SK-N-SH (cell line): ENCODE measurements at regions not wholly inside any gene's neighbourhood (a gene's known extent, or its start where the extent isn't known, plus 50 kb on each side); places are given as distances from the start of the nearest gene placed in this dataset.
"Not testable (repeated sequence)": the region's sequence is repeated elsewhere in the genome, so short reads cannot be mapped to it uniquely, and the experiment has no call there.

Experiments used
- CTCF ChIA-PET: fragments of 300-600, 350-600 bp; formaldehyde crosslinking; extraction: SDS; loops from one replicate; lab custom pipeline; 2021; lab: Yijun Ruan, JAX
- POLR2A ChIA-PET: fragments of 350-600 bp; sonication (Branson Sonifier 250); formaldehyde crosslinking; extraction: SDS; loops from one replicate; lab custom pipeline; 2020; ENCODE audit warnings: antibody characterized with exemption, inconsistent platforms; lab: Yijun Ruan, JAX
- DNase-seq: peaks from one replicate; pipeline ENCODE4 v3.0.0; 2012
- H2AFZ ChIP-seq: fragments of 200-600 bp; sonication (generic); 2 replicates; pipeline ENCODE4 v1.8.1; 2016; ENCODE audit warnings: antibody characterized with exemption, mild to moderate bottlenecking, low read depth
- H3F3A ChIP-seq: fragments of 200-600 bp; sonication (generic); replicated peaks from 2 replicates; pipeline ENCODE3; 2016; ENCODE audit warnings: antibody characterized with exemption, mild to moderate bottlenecking; ENCODE audit not compliant: insufficient read depth
- H3K27ac ChIP-seq, 2 experiments: fragments of 200-500 bp in 1 of 2; fragments of 200-600 bp in 1 of 2; sonication (Bioruptor generic) in 1 of 2; sonication (generic), shearing (Covaris generic) in 1 of 2; 2 replicates each; pipeline versions ENCODE4 v1.5.1 to v1.6.1; 2014 to 2016; ENCODE audit warnings: low read depth in 2 of 2, inconsistent platforms in 1 of 2, low read length in 1 of 2, mild to moderate bottlenecking in 1 of 2, mixed read lengths in 1 of 2
- H3K27me3 ChIP-seq: fragments of 200-600 bp; sonication (generic), shearing (Covaris generic); 2 replicates; pipeline ENCODE4 v1.6.1; 2016; ENCODE audit warnings: mixed run types; ENCODE audit not compliant: insufficient read depth
- H3K36me3 ChIP-seq, 2 experiments: fragments of 200-500 bp in 1 of 2; fragments of 200-600 bp in 1 of 2; sonication (Bioruptor generic) in 1 of 2; sonication (generic) in 1 of 2; replicated peaks in 1 of 2; 2 replicates each; pipeline versions ENCODE3 to v1.5.1; 2014 to 2016; ENCODE audit warnings: low read length in 1 of 2, mild to moderate bottlenecking in 1 of 2; ENCODE audit not compliant: insufficient read depth in 2 of 2, control insufficient read depth in 1 of 2
- H3K4me1 ChIP-seq, 2 experiments: fragments of 200-500 bp in 1 of 2; fragments of 200-600 bp in 1 of 2; sonication (Bioruptor generic) in 1 of 2; sonication (generic), shearing (Covaris generic) in 1 of 2; 2 replicates each; pipeline versions ENCODE4 v1.5.1 to v1.6.1; 2014 to 2016; ENCODE audit warnings: low read depth in 1 of 2, low read length in 1 of 2, mixed run types in 1 of 2; ENCODE audit not compliant: insufficient read depth in 2 of 2, control insufficient read depth in 1 of 2
- H3K4me2 ChIP-seq: fragments of 200-600 bp; sonication (generic), shearing (Covaris generic); 2 replicates; pipeline ENCODE4 v1.6.1; 2017; ENCODE audit warnings: mixed run types
- H3K4me3 ChIP-seq, 2 experiments: fragments of 200-500 bp in 1 of 2; fragments of 200-600 bp in 1 of 2; sonication (Bioruptor generic) in 1 of 2; sonication (generic), shearing (Covaris generic) in 1 of 2; 2 replicates each; pipeline versions ENCODE4 v1.5.1 to v1.8.1; 2014 to 2016; ENCODE audit warnings: low read depth in 2 of 2, inconsistent platforms in 1 of 2, low read length in 1 of 2, mild to moderate bottlenecking in 1 of 2, mixed read lengths in 1 of 2, moderate library complexity in 1 of 2
- H3K79me2 ChIP-seq: fragments of 200-600 bp; sonication (generic); 2 replicates; pipeline ENCODE4 v1.8.1; 2017; ENCODE audit warnings: mild to moderate bottlenecking; ENCODE audit not compliant: insufficient read depth
- H3K9ac ChIP-seq: fragments of 200-600 bp; sonication (generic); 2 replicates; pipeline ENCODE4 v1.6.1; 2017; ENCODE audit warnings: mixed run types
- H3K9me2 ChIP-seq: fragments of 200-600 bp; sonication (generic); 2 replicates; pipeline ENCODE4 v1.6.1; 2017; ENCODE audit warnings: mixed run types
- H3K9me3 ChIP-seq: fragments of 200-600 bp; sonication (generic); 2 replicates; pipeline ENCODE4 v1.6.1; 2017; ENCODE audit warnings: mixed run types, mild to moderate bottlenecking, moderate library complexity
- H4K20me1 ChIP-seq: fragments of 200-600 bp; sonication (generic); 2 replicates; pipeline ENCODE4 v1.6.1; 2017; ENCODE audit warnings: mild to moderate bottlenecking, mixed run types; ENCODE audit not compliant: insufficient read depth
- CHD2 ChIP-seq: fragments of 150-350 bp; IDR thresholded peaks from 2 replicates; pipeline ENCODE4 v1.6.1; 2018; ENCODE audit warnings: low read length; ENCODE audit not compliant: partially characterized antibody
- ELF1 ChIP-seq: IDR thresholded peaks from 2 replicates; pipeline ENCODE4 v1.4.0; 2012
- FOXJ3 ChIP-seq: sonication (generic); formaldehyde crosslinking; IDR thresholded peaks from 2 replicates; pipeline ENCODE4 v1.5.1; 2020; ENCODE audit warnings: mild to moderate bottlenecking, missing genetic modification reagents
- GABPA ChIP-seq: IDR thresholded peaks from 2 replicates; pipeline ENCODE4 v1.4.0; 2012; ENCODE audit warnings: low read depth, mild to moderate bottlenecking
- GATA2 ChIP-seq: sonication (generic); formaldehyde crosslinking; IDR thresholded peaks from 2 replicates; pipeline ENCODE4 v1.5.0; 2020; ENCODE audit warnings: mild to moderate bottlenecking, missing genetic modification reagents
- JUND ChIP-seq: IDR thresholded peaks from 2 replicates; pipeline ENCODE4 v1.4.0; 2012
- POLR2AphosphoS5 ChIP-seq: IDR thresholded peaks from 2 replicates; pipeline ENCODE4 v1.6.1; 2012; ENCODE audit warnings: low read depth, low read length
- RFX5 ChIP-seq: IDR thresholded peaks from 2 replicates; pipeline ENCODE4 v1.6.1; 2012; ENCODE audit warnings: mild to moderate bottlenecking, improper control_type of control experiment, low read length
- RXRA ChIP-seq: IDR thresholded peaks from 2 replicates; pipeline ENCODE4 v1.4.0; 2012; ENCODE audit warnings: low read depth, mild to moderate bottlenecking, borderline replicate concordance
- SIN3A ChIP-seq: IDR thresholded peaks from 2 replicates; pipeline ENCODE4 v1.6.1; 2012; ENCODE audit warnings: low read depth, mild to moderate bottlenecking, low read length, moderate library complexity, borderline replicate concordance
- YY1 ChIP-seq: IDR thresholded peaks from 2 replicates; pipeline ENCODE4 v1.4.0; 2012; ENCODE audit warnings: low read depth, mild to moderate bottlenecking
- WGBS: methylation state at CpG from one replicate; pipeline ENCODE4 v1.1.6; 2017; ENCODE audit warnings: low lambda C conversion rate; 5-methylcytosine and 5-hydroxymethylcytosine counted together
- TF ChIP-seq, protein P1 (sequence below): IDR thresholded peaks from 2 replicates; pipeline ENCODE4 v1.6.1; 2012; ENCODE audit warnings: mild to moderate bottlenecking, low read depth, low read length, moderate library complexity

DNA sequence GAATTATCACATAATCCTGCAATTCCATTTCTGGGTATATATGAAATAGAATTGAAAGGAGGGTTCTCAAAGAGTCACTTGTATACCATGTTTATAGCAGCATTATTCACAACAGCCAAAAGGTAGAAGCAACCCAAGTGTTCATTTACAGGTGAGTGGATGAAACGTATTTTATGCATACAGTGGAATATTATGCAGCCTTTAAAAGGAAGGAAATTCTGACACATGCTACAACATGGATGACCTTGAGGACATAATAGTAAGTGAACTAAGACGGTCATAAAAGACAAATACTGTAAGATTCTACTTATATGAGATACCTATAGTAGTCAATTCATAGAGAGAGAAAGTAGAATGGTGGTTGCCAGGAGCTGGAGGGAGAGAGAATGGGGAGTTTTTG is 110.8 kb upstream of the LIPC start:
- H3K9me2 ChIP-seq: no peaks in the 10 kb centered on the region
- H4K20me1 ChIP-seq: no peaks in the 10 kb centered on the region
- no peaks in the 10 kb centered on the region for H3K4me1 ChIP-seq
- CTCF ChIA-PET: no interaction called here
- WGBS: 36% methylated on average over 2 of the region's 2 CpGs
- H3K9ac ChIP-seq: no peak overlapping the region
- H3K4me2 ChIP-seq: no peak overlapping the region
- TF ChIP-seq, protein P1, sequence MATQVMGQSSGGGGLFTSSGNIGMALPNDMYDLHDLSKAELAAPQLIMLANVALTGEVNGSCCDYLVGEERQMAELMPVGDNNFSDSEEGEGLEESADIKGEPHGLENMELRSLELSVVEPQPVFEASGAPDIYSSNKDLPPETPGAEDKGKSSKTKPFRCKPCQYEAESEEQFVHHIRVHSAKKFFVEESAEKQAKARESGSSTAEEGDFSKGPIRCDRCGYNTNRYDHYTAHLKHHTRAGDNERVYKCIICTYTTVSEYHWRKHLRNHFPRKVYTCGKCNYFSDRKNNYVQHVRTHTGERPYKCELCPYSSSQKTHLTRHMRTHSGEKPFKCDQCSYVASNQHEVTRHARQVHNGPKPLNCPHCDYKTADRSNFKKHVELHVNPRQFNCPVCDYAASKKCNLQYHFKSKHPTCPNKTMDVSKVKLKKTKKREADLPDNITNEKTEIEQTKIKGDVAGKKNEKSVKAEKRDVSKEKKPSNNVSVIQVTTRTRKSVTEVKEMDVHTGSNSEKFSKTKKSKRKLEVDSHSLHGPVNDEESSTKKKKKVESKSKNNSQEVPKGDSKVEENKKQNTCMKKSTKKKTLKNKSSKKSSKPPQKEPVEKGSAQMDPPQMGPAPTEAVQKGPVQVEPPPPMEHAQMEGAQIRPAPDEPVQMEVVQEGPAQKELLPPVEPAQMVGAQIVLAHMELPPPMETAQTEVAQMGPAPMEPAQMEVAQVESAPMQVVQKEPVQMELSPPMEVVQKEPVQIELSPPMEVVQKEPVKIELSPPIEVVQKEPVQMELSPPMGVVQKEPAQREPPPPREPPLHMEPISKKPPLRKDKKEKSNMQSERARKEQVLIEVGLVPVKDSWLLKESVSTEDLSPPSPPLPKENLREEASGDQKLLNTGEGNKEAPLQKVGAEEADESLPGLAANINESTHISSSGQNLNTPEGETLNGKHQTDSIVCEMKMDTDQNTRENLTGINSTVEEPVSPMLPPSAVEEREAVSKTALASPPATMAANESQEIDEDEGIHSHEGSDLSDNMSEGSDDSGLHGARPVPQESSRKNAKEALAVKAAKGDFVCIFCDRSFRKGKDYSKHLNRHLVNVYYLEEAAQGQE: no peak
- TF ChIP-seq SIN3A: no peak
- no peak for TF ChIP-seq FOXJ3 (CRISPR knock-in tag)
- no peak for TF ChIP-seq GATA2 (CRISPR knock-in tag)
- no peak for TF ChIP-seq ELF1
- H3K36me3 ChIP-seq: no peaks in the 10 kb centered on the region
- POLR2A ChIA-PET: no interaction called here
- H3K27ac ChIP-seq: no peak overlapping the region
- no peaks in the 10 kb centered on the region for H3F3A ChIP-seq
- H3K9me3 ChIP-seq: no peaks in the 10 kb centered on the region
- H2AFZ ChIP-seq: no peak overlapping the region
- 0 out of 2 replicates have a peak, but pooled peaks cover 4% of the 10 kb centered on the region for H3K27me3 ChIP-seq
- DNase-seq: no peak
- no peaks in the 10 kb centered on the region for H3K79me2 ChIP-seq
- H3K4me3 ChIP-seq: no peak overlapping the region

DNA sequence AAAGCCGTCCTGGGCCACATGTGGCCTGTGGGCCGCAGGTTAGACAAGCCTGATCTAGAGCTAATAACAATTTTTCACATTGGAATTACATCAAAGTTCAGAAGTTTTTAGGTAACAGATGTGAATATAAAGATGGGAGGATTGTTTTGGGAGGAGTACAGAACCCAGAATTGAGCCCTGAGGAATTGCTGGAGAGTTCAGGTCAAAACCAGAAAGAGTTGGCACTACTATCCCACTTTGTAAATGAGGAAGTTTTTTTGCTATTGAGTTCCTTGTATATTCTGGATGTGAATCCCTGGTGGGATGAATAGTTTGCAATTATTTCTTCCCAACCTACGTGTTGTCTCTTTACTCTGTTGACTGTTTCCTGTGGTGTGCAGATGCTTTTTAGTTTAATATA is 109.5 kb upstream of the LIPC start:
- Histone ChIP-seq H3K27me3 (0 out of 2 replicates have a peak, but pooled peaks cover 4% of the 10 kb centered on the region), H3K9me2 (no peaks in the 10 kb centered on the region), H4K20me1 (no peaks in the 10 kb centered on the region), H3K9ac (no peak overlapping the region), H3K4me1 (no peaks in the 10 kb centered on the region), H3K27ac (no peak overlapping the region), H2AFZ (no peak overlapping the region), H3K9me3 (no peaks in the 10 kb centered on the region; the same call in 1 of the 2 replicates), H3F3A (no peaks in the 10 kb centered on the region), H3K36me3 (no peaks in the 10 kb centered on the region), H3K4me3 (no peak overlapping the region), H3K4me2 (no peak overlapping the region), H3K79me2 (no peaks in the 10 kb centered on the region)
- no peak for DNase-seq
- TF ChIP-seq CHD2 (no peak), JUND (no peak), GABPA (no peak), YY1 (no peak), POLR2AphosphoS5 (no peak), RXRA (no peak), RFX5 (no peak)
- ChIA-PET POLR2A (no interaction called here), CTCF (no interaction called here)
- WGBS: 70% methylated on average over 3 of the region's 3 CpGs

DNA sequence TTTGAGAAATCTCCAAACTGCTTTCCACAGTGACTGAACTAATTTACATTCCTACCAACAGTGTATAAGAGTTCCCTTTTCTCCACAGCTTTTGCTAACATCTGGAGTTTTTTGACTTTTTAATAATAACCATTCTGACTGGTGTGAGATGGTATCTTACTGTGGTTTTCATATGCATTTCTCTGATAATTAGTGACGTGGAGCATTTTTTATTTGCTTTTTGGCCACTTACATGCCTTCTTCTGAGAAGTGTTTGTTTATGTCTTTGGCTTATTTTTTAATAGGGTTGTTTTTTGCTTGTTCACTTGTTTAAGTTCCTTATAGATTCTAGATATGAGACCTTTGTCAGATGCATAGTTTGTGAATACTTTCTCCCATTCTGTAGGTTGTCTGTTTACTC is 108.5 kb upstream of the LIPC start:
- H2AFZ ChIP-seq, CTCF ChIA-PET, POLR2A ChIA-PET, H4K20me1 ChIP-seq, H3K4me2 ChIP-seq, H3K9ac ChIP-seq, H3K4me1 ChIP-seq, H3K9me3 ChIP-seq, H3K27ac ChIP-seq, H3F3A ChIP-seq, H3K27me3 ChIP-seq, H3K36me3 ChIP-seq, H3K79me2 ChIP-seq, H3K4me3 ChIP-seq, H3K9me2 ChIP-seq, DNase-seq: not testable (repeated sequence)
- WGBS: 35% methylated on average over 1 of the region's 1 CpG
